ENCODE measurements at regions not wholly inside any gene's neighbourhood (a gene's known extent, or its start where the extent isn't known, plus 50 kb on each side); places are given as distances from the start of the nearest gene placed in this dataset.

DNA sequence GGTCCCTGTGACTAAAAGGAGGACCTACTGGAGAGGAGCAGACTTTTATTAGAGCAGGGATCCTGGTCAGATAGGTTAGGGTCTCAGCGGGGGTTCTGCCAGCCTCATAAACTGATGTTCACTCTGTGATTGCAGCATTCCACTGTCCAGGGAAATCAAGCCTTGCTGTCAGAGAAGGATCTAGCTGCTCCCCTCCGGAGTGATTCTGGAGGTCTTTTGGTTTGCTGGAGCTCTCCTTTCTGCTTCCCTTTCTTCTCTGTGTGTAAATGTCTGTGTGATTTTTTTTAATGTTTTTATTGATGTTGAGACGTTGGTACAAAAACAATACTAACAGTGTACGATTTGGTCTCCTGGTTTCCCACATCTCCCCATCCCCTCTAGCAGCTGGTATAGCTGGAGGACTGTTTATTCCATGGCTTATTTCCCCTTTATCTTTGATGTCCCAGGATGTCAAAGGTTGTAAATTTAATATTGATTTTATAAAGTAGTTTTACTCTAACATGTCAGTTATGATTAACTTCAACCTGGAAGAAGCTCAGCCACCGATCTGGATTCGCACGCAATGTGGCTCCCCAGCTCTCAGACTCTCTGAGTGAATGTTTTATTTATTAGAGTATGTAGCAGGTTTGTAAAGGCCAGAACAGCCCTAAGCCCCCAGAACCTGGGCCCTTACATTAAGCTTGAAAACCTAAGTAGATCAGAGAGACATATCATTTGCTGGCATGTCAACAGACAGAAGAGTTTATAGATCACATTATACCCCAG, 202.3 kb upstream of the G2E3 start:
- no peak for TF ChIP-seq CTCF (conservative IDR thresholded peaks at IDR 0.05; ENCODE audit: low read length)
- TF ChIP-seq EZH2phosphoT487 (IDR thresholded peaks at IDR 0.05; ENCODE audit: borderline replicate concordance) = no peak

All from Loucy (cell line).